GM12891 (cell line): ENCODE measurements at regions not wholly inside any gene's neighbourhood (a gene's known extent, or its start where the extent isn't known, plus 50 kb on each side); places are given as distances from the start of the nearest gene placed in this dataset.
"Not testable (repeated sequence)": the region's sequence is repeated elsewhere in the genome, so short reads cannot be mapped to it uniquely, and the experiment has no call there.

ENCODE experiments used
- DNase-seq: peaks from one replicate; pipeline ENCODE4 v3.0.0; 2011; ENCODE audit warnings: low spot score; ENCODE audit not compliant: insufficient read length
- FAIRE-seq: peaks from 2 replicates; lab custom pipeline; 2011; peaks lifted over from hg19 to GRCh38; lab: Jason Lieb, UNC
- PAX5 ChIP-seq: IDR thresholded peaks from 2 replicates; pipeline ENCODE4 v1.6.1; 2011; ENCODE audit warnings: low read length, moderate library complexity, mild to moderate bottlenecking; ENCODE audit not compliant: insufficient read depth, severe bottlenecking
- POLR2A ChIP-seq: IDR thresholded peaks from 2 replicates; pipeline ENCODE4 v1.6.1; 2011; ENCODE audit warnings: low read depth, low read length, control low read depth
- POLR2AphosphoS5 ChIP-seq: IDR thresholded peaks from 2 replicates; pipeline ENCODE4 v1.6.1; 2011; ENCODE audit warnings: low read depth, low read length, control low read depth
- POU2F2 ChIP-seq: IDR thresholded peaks from 2 replicates; pipeline ENCODE4 v1.6.1; 2011; ENCODE audit warnings: low read depth, mild to moderate bottlenecking, control low read depth, low read length, moderate library complexity
- SPI1 ChIP-seq: IDR thresholded peaks from 2 replicates; pipeline ENCODE4 v1.6.1; 2011; ENCODE audit warnings: low read depth, low read length, control low read depth
- TAF1 ChIP-seq: IDR thresholded peaks from 2 replicates; pipeline ENCODE4 v1.6.1; 2011; ENCODE audit warnings: low read depth, low read length, control low read depth

DNA sequence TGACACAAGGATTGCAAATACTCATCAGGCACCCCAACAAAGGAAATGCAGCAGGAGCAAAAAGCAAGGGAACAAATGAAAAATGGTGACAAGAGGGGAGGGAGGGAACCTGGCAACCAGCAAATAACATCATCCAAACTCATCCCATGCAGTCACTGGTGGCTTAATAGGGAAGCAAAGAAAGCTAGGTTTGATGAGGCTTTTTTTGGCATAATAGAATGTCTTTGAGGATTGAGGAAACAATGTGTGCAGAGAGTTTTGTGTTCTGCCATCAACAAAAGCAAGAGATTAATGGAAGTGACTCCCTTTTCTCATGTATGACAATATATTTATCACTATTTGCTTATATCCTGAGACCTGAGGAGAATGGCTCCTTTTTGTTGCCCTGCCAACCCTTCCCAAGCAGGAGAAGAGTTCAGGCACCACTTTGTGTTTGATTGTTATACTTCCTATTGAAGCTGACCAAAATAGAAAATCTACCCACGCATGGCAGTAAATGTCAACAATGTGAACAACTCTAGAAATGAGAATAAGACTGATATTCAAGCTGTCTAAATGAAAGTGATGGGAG is 375.7 kb downstream of the CAAP1 start:
- DNase-seq (no peak), FAIRE-seq (no peak)
- TF ChIP-seq PAX5 (no peak), TAF1 (no peak), SPI1 (no peak), POLR2A (no peak), POLR2AphosphoS5 (no peak), POU2F2 (no peak)

DNA sequence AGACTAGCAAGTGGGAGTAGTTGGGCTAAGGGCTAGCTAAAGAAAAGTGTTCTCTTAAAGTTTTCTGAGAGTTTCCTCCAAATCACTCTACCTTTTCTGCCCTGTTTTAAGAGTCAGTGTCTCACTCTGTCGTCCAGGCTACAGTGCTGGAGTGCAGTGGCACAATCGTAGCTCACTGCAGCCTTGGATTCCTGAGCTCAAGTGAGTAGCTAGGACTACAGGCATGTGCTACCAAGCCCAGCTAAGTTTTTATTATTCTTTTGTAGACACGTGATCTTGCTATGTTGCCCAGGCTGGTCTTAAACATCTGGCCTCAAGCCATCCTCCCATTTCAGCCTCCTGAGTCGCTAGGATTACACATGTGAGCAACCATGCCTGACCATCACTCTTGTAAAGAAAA is 378.9 kb downstream of the CAAP1 start:
- DNase-seq (no peak), FAIRE-seq (no peak)
- TF ChIP-seq PAX5 (no peak), SPI1 (no peak), POLR2A (no peak), POLR2AphosphoS5 (no peak), TAF1 (no peak), POU2F2 (no peak)

DNA sequence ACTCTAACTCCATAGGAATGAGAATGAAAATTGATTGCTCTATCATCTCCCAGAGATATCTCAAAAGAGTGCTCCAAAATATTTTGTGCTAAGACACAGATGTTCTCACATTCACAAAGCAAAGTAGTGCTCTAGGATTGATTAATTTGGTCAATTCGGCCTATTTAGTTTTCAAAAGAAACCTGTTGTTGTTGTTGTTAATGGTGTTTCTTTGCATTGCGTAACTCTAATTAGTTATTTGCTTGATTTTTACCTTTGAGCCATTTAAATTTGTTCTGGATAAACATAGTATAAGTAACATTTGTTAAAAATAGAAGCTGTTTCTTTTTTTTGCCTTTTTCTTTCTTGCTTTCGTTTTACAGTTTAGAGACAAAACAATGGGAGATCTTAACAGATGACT is 382.5 kb downstream of the CAAP1 start:
- TF ChIP-seq PAX5 = no peak
- no peak for TF ChIP-seq POLR2AphosphoS5
- TF ChIP-seq SPI1 = no peak
- no peak for TF ChIP-seq TAF1
- TF ChIP-seq POLR2A = no peak
- FAIRE-seq = no peak

DNA sequence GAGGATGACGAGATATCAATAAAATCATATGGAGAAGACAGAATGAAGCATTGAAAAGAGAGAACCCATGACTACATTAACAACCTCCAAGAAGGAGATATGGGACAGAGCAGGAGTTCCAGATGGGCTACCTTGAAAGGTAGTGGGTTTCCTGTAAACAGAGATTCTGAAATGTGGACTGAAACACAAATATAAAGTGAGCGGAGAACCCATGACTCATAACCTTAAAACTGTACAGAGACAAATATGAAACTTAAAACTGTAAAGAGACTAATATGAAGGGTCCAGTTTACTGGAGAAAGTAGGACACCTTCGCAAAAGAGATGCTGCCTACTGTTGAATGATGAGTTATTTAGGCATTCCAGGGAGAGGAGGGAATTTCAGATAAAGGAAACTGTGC is 383.7 kb downstream of the CAAP1 start:
- DNase-seq (no peak), FAIRE-seq (no peak)
- TF ChIP-seq POLR2AphosphoS5 = no peak
- no peak for TF ChIP-seq POU2F2
- no peak for TF ChIP-seq POLR2A
- no peak for TF ChIP-seq TAF1
- TF ChIP-seq PAX5 = no peak
- no peak for TF ChIP-seq SPI1

More for the DNA sequence above, 382.5 kb downstream of the CAAP1 start:
- no peak for DNase-seq

DNA sequence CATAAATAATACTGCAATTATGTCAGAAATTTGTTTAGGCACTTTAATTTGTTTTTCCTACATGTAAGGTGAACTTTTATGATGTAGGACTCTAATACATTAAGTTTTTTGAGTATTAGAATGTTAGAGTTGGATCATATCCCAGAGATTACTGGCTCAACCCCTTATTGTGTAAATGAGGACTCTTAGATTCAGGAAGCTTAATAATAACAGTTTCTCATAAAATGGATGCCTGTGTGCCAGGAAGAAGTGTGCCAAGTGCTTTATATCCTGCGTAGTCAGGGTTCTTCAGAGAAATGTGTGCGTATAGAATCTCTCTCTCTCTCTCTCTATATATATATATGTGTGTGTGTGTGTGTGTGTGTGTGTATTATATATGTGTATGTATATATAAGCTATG is 388.5 kb downstream of the CAAP1 start:
- no peak for DNase-seq
- no peak for FAIRE-seq
- TF ChIP-seq SPI1 (no peak), TAF1 (no peak), PAX5 (no peak), POLR2A (no peak), POLR2AphosphoS5 (no peak), POU2F2 (no peak)

DNA sequence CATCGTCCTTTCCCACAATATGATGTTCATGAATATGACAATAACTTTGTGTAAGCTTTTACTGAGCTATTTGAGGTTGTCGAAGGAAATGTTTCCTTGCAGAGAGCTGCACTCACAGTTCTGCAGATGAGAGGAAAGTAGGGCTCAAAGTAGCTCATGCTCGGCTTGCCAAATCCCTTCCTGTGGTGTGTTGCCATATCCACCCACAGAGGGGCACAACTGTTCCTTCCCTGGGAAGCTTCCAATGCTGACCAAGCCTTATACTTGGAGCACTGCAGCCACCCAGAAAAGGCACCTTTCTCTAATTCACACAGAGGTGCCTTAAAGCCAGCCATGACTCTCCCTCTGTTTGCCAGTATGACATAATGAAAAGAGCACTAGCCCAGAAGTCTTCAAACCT is 390.3 kb downstream of the CAAP1 start:
- TF ChIP-seq POLR2AphosphoS5 (no peak), POU2F2 (no peak), POLR2A (no peak), PAX5 (no peak), SPI1 (no peak), TAF1 (no peak)
- DNase-seq (no peak), FAIRE-seq (no peak)

DNA sequence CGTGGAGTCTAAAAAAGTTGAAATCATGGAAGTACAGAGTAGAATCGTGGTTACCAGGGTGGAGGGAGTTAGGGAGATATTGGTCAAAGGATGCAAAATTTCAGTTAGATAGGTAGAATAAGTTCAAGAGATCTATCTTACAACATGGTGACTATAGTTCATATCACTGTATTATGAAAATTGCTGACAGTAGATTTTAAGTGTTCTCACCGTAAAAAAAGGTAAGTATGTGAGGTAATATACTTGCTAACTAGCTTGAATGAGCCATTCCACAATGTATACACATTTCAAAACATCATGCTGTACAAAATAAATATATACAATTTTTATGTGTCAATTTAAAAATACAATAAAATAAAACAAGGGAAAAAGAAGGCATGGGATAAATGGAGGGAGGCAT is 392.1 kb downstream of the CAAP1 start:
- no peak for FAIRE-seq
- TF ChIP-seq POLR2A (no peak), PAX5 (no peak)

DNA sequence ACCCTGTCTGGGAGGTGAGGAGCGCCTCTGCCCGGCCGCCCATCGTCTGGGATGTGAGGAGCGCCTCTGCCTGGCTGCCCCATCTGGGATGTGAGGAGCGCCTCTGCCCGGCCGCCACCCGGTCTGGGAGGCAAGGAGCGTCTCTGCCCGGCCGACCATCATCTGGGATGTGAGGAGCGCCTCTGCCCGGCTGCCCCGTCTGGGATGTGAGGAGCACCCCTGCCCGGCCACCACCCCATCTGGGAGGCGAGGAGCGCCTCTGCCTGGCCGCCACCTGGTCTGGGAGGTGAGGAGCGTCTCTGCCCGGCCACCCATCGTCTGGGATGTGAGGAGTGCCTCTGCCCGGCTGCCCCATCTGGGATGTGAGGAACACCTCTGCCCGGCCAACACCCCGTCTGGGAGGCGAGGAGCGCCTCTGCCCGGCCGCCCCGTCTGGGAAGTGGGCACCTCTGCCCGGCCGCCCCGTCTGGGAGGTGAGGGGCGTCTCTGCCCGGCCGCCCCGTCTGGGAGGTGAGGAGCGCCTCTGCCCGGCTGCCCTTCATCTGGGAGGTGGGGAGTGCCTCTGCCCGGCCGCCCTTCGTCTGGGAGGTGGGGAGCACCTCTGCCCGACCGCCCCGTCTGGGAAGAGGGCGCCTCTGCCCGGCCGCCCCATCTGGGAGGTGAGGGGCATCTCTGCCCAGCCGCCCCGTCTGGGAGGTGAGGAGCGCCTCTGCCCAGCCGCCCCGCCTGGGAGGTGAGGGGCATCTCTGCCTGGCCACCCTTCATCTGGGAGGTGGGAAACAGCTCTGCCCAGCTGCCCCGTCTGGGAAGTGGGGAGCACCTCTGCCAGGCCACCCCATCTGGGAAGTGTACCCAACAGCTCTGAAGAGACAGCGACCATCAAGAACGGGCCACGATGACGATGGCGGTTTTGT is 399.7 kb downstream of the CAAP1 start:
- FAIRE-seq, DNase-seq: not testable (repeated sequence)

More for the DNA sequence above, 392.1 kb downstream of the CAAP1 start:
- no peak for DNase-seq

DNA sequence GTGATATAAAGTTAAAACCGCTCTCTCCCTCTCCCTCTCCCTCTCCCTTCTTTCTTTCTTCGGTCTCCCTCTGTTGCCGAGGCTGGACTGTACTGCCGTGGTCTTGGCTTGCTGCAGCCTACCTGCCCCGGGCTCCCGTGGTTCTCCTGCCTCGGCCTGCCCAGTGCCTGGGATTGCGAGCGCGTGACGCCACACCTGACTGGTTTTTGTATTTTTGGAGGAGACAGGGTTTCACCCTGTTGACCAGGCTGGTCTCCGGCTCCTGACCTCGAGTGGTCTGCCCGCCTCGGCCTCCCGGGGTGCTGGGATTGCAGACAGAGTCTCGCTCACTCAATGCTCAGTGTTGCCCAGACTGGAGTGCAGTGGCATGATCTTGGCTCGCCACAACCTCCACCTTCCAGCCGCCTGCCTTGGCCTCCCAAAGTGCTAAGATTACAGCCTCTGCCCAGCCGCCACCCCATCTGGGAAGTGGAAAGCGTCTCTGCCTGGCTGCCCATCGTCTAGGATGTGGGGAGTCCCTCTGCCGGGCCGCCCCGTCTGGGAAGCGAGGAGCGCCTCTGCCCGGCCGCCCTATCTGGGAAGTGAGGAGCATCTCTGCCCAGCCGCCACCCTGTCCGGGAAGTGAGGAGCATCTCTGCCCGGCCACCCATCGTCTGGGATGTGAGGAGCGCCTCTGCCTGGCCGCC is 400.5 kb downstream of the CAAP1 start:
- FAIRE-seq, DNase-seq: not testable (repeated sequence)

DNA sequence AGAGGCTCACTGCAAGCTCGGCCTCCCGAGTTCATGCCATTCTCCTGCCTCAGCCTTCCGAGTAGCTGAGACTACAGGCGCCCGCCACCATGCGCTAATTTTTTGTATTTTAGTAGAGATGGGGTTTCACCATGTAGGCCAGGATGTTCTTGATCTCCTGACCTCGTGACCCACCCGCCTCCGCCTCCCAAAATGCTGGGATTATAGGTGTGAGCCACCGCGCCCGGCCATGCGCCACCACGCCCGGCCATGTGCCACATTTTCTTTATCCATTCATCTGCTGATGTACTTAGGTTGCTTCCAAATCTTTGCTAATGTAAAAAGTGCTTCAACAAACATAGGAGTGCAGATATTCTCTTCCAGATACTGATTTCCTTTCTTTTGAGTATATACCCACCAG is 408.6 kb downstream of the CAAP1 start:
- DNase-seq (no peak), FAIRE-seq (no peak)
- TF ChIP-seq POLR2A (no peak), TAF1 (no peak), POU2F2 (no peak), SPI1 (no peak), POLR2AphosphoS5 (no peak), PAX5 (no peak)
